WTC11 (cell line): ENCODE measurements at regions not wholly inside any gene's neighbourhood (a gene's known extent, or its start where the extent isn't known, plus 50 kb on each side); places are given as distances from the start of the nearest gene placed in this dataset.

Experiments used
- AR ChIP-seq: fragments of 250-450 bp; sonication (Bioruptor Pico); IDR thresholded peaks from 2 replicates; pipeline ENCODE4 v1.9.0; 2021; ENCODE audit warnings: mild to moderate bottlenecking
- EMX1 ChIP-seq: fragments of 250-450 bp; sonication (Bioruptor Pico); IDR thresholded peaks from 2 replicates; pipeline ENCODE4 v1.8.0; 2021; ENCODE audit warnings: mild to moderate bottlenecking
- TF ChIP-seq, protein P1 (sequence below): fragments of 200-600 bp; IDR thresholded peaks from 2 replicates; pipeline ENCODE4 v1.8.0; 2022; ENCODE audit warnings: antibody characterized with exemption
- TF ChIP-seq, protein P2 (sequence below): sonication (generic); formaldehyde crosslinking; IDR thresholded peaks from 2 replicates; pipeline ENCODE4 v1.8.1; 2023; ENCODE audit warnings: mild to moderate bottlenecking, missing genetic modification reagents, moderate library complexity

DNA sequence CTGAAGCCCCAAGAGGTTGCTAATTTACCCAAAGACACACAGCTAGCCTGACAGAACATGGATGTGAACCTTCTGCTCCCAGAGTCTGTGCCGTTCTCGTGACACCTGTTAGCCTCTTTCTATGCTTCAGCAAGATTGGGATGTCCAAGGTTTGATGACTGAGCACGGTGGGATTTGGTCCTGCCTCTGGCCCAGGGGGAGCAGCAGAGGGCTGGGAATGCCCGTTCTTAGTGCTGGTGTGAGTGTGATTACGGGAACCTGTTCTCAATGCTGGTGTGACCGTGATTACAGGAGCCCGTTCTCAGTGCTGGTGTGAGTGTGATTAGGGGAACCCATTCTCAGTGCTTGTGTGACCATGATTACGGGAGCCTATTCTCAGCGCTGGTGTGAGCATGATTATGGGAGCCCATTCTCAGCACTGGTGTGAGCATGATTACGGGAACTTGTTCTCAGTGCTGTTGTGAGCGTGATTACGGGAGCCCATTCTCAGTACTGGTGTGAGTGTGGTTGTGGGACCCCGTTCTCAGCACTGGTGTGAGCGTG lies 67.3 kb upstream of the SNTG2 start:
- TF ChIP-seq, protein P1, sequence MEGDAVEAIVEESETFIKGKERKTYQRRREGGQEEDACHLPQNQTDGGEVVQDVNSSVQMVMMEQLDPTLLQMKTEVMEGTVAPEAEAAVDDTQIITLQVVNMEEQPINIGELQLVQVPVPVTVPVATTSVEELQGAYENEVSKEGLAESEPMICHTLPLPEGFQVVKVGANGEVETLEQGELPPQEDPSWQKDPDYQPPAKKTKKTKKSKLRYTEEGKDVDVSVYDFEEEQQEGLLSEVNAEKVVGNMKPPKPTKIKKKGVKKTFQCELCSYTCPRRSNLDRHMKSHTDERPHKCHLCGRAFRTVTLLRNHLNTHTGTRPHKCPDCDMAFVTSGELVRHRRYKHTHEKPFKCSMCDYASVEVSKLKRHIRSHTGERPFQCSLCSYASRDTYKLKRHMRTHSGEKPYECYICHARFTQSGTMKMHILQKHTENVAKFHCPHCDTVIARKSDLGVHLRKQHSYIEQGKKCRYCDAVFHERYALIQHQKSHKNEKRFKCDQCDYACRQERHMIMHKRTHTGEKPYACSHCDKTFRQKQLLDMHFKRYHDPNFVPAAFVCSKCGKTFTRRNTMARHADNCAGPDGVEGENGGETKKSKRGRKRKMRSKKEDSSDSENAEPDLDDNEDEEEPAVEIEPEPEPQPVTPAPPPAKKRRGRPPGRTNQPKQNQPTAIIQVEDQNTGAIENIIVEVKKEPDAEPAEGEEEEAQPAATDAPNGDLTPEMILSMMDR: no peak
- TF ChIP-seq EMX1 (CRISPR knock-in tag) (no peak), AR (CRISPR knock-in tag) (no peak)
- TF ChIP-seq, protein P2, sequence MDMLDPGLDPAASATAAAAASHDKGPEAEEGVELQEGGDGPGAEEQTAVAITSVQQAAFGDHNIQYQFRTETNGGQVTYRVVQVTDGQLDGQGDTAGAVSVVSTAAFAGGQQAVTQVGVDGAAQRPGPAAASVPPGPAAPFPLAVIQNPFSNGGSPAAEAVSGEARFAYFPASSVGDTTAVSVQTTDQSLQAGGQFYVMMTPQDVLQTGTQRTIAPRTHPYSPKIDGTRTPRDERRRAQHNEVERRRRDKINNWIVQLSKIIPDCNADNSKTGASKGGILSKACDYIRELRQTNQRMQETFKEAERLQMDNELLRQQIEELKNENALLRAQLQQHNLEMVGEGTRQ (CRISPR knock-in tag): no peak
